8988T (cell line): ENCODE measurements at regions not wholly inside any gene's neighbourhood (a gene's known extent, or its start where the extent isn't known, plus 50 kb on each side); places are given as distances from the start of the nearest gene placed in this dataset.

ENCODE experiments used
- DNase-seq: peaks from one replicate; pipeline ENCODE4 v3.0.0; 2011

GRCh38 chr1:36570478-36571060, 87.9 kb upstream of the CSF3R start:
- no peak for DNase-seq

- DNase-seq, result no peak
Measured at GRCh38 chr1:36570006-36570405, 87.3 kb upstream of the CSF3R start.

DNA sequence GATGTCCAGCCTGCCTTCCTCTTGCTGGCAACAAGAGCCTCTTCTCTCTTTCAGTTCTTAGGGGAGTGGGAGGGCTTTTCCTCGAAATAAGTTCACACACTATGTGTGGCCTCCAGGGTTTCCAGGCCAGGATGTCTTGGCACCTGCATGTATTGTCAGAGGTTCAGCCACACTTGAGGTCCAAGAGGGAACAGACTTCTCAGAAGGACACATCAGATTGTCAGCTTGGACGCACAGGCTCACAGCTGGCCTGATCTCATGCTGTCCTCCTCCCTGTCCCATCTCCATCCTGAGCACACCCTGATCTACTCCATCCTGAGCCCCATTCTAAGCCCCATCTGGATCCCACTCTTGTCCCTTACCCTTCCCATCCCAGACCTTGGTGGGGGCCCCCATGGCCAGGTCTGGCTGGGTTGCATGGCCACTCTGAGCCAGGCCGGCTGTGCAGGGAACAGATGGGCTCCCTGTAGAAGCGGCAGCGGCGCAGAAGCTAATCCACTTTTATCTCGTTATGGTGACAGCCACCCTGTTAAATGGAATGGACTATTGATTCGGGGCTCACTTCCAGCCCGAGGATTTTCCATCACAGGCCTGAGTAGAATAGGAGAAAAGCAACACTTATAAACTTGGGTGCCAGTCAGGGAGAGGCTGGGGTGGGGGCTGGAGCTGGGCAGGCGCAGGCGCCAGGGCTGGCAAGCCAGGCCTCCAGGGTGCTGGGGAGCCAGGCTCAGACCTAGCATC, 85.1 kb upstream of the CSF3R start:
- no peak for DNase-seq

DNA sequence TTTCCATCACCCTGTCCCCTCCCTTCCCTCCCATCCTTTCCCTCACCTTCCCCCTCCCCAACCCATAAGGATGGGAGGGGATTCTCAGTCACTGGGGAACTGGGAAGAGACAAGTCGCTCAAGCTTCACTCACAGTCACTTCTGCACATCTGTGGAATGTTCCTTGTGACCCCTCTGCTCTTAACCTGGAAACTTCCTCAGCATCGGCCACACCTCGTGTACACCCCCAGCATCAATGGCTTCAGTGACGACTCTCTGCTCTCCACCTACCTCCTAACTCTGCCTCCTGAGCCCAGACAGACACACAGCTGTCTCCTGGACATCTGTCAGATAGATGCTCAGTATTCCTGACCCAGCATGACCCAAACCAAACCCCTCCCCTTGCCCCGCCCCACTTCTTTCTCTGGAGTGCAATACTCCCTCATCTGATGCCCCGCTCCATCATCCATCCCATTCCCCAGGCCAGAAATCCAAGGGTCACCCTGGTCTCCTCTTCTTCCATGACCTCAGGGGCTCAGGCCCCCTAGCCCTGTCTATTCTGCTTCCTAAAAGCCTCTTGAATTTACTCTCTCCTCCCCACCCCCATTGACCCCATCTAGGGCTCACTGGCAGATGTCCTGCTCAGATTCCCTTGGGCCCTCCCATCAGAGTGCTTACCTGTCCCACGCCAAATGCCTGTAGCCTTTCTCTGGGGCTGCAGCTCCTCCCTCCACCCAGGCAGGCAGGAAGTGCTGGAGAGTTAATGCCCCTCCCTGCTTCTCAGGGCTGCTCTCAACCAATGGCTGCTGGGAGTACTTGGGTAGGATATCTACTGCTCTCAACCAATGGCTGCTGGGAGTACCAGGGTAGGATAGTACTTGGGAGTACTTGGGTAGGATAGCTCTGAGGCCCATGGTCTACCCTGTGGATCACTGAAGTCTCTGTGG, 83.1 kb upstream of the CSF3R start:
- no peak for DNase-seq

GRCh38 chr1:36562181-36562685, 79.5 kb upstream of the CSF3R start:
- DNase-seq, result no peak

GRCh38 chr1:36561361-36561724, 78.6 kb upstream of the CSF3R start:
- no peak for DNase-seq

- no peak for DNase-seq
Measured at GRCh38 chr1:36560621-36561360, 78.1 kb upstream of the CSF3R start.

GRCh38 chr1:36560177-36560576, 77.5 kb upstream of the CSF3R start:
- no peak for DNase-seq

DNA sequence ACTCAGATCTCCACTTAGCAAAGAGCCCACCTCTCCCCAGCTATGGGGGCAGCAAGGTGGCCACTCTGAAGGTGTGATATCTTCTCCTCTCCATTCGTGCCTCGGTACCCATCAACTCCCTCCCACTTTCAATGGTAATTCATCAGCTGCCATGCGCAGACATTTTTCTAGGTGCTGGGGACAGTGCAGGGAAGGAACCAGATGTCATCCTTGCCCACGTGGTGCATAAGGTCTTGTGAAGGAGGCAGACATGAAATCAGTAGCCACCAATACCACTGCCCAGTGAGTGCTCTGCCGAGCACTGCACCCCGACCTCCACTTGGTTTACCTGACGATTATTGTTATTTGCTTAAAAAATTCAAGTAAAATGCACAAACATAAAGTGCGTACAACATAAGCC, 76.3 kb upstream of the CSF3R start:
- no peak for DNase-seq

DNA sequence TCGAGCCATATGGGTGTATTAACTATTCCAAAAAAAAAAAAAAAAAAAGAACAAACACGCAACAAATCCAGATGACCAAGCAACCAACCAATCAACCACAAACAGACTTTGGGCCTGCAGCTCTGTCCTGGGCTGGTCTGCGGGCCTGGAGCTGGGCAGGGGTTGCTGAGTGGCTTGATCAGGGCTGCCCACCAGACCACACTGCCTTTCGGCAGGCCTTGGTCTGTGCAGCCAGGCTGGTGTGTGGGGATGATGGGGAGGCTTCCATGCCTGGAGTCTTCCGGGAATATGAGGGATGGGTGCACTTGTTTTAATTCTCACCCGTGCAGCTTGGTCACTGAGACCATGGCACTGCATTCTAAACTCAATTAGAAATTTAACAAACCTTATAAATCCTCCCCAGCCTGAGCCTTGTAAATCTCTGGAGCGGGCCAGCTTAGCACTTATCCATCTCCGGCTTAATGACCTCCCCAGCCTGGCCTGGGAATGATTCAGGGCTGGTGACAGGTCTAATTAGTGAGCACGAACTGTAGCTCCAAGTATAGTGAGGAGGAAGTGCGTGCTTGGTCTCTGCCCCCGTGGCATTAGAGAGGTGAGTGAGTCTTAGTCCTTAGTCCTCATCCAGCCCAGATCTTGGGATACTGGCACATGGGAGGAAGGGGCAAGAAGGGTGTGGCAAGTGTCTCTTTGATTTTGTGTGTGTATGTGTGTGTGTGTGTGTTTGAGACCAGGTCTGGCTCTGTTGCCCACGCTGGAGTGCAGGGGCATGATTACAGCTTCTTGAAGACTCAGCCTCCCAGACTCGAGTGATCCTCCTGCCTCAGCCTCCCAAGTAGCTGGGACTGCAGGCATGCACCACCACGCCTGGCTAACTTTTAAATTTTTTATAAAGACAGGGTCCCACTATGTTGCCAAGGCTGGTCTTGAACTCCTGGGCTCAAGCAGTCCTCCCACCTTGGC, 74.6 kb upstream of the CSF3R start:
- DNase-seq, result no peak

GRCh38 chr1:36555041-36555440, 72.3 kb upstream of the CSF3R start:
- no peak for DNase-seq

GRCh38 chr1:36554323-36554628, 71.6 kb upstream of the CSF3R start:
- no peak for DNase-seq

GRCh38 chr1:36553591-36554322, 71.0 kb upstream of the CSF3R start:
- DNase-seq, result peak; percentile 49

DNA sequence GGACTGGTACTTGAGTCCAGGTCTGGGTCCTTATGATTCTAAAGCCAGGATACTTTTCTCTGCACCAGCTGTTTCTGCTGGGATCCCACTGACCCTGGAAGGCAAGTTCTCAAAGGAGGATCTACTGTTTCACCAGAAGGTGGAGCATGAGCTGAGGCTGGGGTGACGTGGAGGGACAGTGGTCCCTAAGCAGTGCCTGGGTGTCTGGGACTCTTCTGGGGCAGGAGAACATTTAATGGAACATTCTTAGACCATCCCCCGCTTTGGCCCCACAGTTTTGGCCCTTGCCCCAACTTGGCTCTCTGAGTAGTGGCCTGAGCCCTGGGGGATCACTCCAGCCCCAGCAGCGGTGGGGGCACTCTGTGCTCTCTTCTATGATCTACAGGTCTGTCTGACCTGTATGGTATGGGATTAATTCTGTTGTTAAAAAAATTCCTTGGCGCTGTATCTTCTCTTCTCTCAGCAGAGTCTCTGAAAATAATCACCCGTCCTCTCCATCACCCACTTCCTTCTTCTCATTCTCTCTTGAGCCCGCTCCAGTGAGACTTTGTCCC, 60.3 kb upstream of the CSF3R start:
- DNase-seq, result no peak

- DNase-seq, result no peak
Measured at GRCh38 chr1:36542024-36542961, 59.6 kb upstream of the CSF3R start.

- DNase-seq, result no peak
Measured at GRCh38 chr1:36540056-36540455, 57.3 kb upstream of the CSF3R start.

GRCh38 chr1:36539526-36539925, 56.8 kb upstream of the CSF3R start:
- no peak for DNase-seq

DNA sequence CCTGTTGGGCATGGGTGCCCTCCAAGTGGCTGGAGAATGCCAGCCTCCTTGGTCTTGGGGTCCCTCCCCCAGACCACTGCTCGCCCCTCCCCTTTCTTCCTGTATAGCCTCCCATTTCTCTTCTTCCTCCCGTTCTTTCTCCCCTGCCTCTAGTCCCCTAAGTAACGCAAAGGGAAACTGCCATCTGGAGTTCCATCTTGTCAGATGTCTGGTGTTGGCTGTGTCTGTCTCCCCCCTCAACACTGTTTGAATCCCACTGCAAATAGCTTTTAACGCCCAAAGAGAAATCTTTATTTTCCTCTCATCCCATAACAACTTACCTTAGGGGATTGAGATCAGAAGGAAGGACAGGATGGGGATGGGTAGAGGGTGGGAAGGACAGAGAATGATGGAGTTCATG, 55.3 kb upstream of the CSF3R start:
- DNase-seq, result no peak

- no peak for DNase-seq
Measured at GRCh38 chr1:36537190-36537768, 54.6 kb upstream of the CSF3R start.
